Osteocyte (in vitro differentiated cells): ENCODE measurements at regions not wholly inside any gene's neighbourhood (a gene's known extent, or its start where the extent isn't known, plus 50 kb on each side); places are given as distances from the start of the nearest gene placed in this dataset.
A peak's percentile ranks its signal among the peaks of the same experiment; 100 is the strongest.

ENCODE experiments used
- DNase-seq: peaks from one replicate; pipeline ENCODE4 v3.0.0; 2021; ENCODE audit warnings: mixed read lengths; ENCODE audit not compliant: unreplicated experiment; ENCODE audit errors: extremely low spot score
- H3K27ac Mint-ChIP-seq: one replicate; pipeline ENCODE4 v1.8.0; 2021; ENCODE audit warnings: mild to moderate bottlenecking, mixed read lengths; ENCODE audit not compliant: unreplicated experiment
- H3K27me3 Mint-ChIP-seq: one replicate; pipeline ENCODE4 v1.8.0; 2021; ENCODE audit warnings: mixed read lengths; ENCODE audit not compliant: unreplicated experiment
- H3K36me3 Mint-ChIP-seq: one replicate; pipeline ENCODE4 v1.8.0; 2021; ENCODE audit warnings: mixed read lengths; ENCODE audit not compliant: unreplicated experiment
- H3K4me1 Mint-ChIP-seq: one replicate; pipeline ENCODE4 v1.8.0; 2021; ENCODE audit warnings: mixed read lengths; ENCODE audit not compliant: unreplicated experiment
- H3K4me3 Mint-ChIP-seq: one replicate; pipeline ENCODE4 v1.8.0; 2021; ENCODE audit warnings: mild to moderate bottlenecking, moderate library complexity, mixed read lengths; ENCODE audit not compliant: unreplicated experiment
- H3K9me3 Mint-ChIP-seq: one replicate; pipeline ENCODE4 v1.8.0; 2021; ENCODE audit warnings: mixed read lengths; ENCODE audit not compliant: unreplicated experiment
- CTCF ChIP-seq: fragments of 200-600 bp; sonication (generic); IDR thresholded peaks from 2 replicates; pipeline ENCODE4 v1.5.0; 2021; ENCODE audit warnings: antibody characterized with exemption, mild to moderate bottlenecking, moderate library complexity

- no peak for DNase-seq
- no peak overlapping the region for H3K4me3 Mint-ChIP-seq
Measured at GRCh38 chr4:156619154-156619934, 352.3 kb downstream of the PDGFC start.

GRCh38 chr4:156615066-156615531, 356.5 kb downstream of the PDGFC start:
- Mint-ChIP-seq H3K27ac (peak overlapping the region; percentile 54), H3K9me3 (no peaks in the 10 kb centered on the region), H3K4me1 (peaks cover 28% of the 10 kb centered on the region), H3K36me3 (no peaks in the 10 kb centered on the region), H3K27me3 (no peaks in the 10 kb centered on the region), H3K4me3 (no peak overlapping the region)
- no peak for DNase-seq
- no peak for TF ChIP-seq CTCF

More at GRCh38 chr4:156619154-156619934, 352.3 kb downstream of the PDGFC start:
- Mint-ChIP-seq H3K27ac (no peak overlapping the region), H3K27me3 (no peaks in the 10 kb centered on the region), H3K4me1 (peaks cover 40% of the 10 kb centered on the region), H3K36me3 (no peaks in the 10 kb centered on the region), H3K9me3 (peaks cover 3% of the 10 kb centered on the region)
- TF ChIP-seq CTCF: no peak

- no peaks in the 10 kb centered on the region for H3K36me3 Mint-ChIP-seq
- H3K4me3 Mint-ChIP-seq: no peak overlapping the region
- H3K27ac Mint-ChIP-seq: no peak overlapping the region
- no peaks in the 10 kb centered on the region for H3K9me3 Mint-ChIP-seq
- no peaks in the 10 kb centered on the region for H3K27me3 Mint-ChIP-seq
- no peak for TF ChIP-seq CTCF
- peaks cover 24% of the 10 kb centered on the region for H3K4me1 Mint-ChIP-seq
- no peak for DNase-seq
Measured at GRCh38 chr4:156614536-156614935, 357.1 kb downstream of the PDGFC start.

- TF ChIP-seq CTCF: no peak
- no peak overlapping the region for H3K27ac Mint-ChIP-seq
- H3K4me3 Mint-ChIP-seq: no peak overlapping the region
- no peaks in the 10 kb centered on the region for H3K36me3 Mint-ChIP-seq
- DNase-seq: no peak
- peaks cover 4% of the 10 kb centered on the region for H3K4me1 Mint-ChIP-seq
- H3K9me3 Mint-ChIP-seq: no peaks in the 10 kb centered on the region
- no peaks in the 10 kb centered on the region for H3K27me3 Mint-ChIP-seq
Measured at GRCh38 chr4:156609421-156609820, 362.2 kb downstream of the PDGFC start.

- Mint-ChIP-seq H3K27me3 (no peaks in the 10 kb centered on the region), H3K27ac (no peak overlapping the region)
Measured at GRCh38 chr4:156608651-156609050, 362.9 kb downstream of the PDGFC start.

More at GRCh38 chr4:156608651-156609050, 362.9 kb downstream of the PDGFC start:
- no peaks in the 10 kb centered on the region for H3K4me1 Mint-ChIP-seq
- no peaks in the 10 kb centered on the region for H3K36me3 Mint-ChIP-seq
- DNase-seq: no peak
- H3K4me3 Mint-ChIP-seq: no peak overlapping the region
- no peaks in the 10 kb centered on the region for H3K9me3 Mint-ChIP-seq
- no peak for TF ChIP-seq CTCF
